ENCODE measurements at regions not wholly inside any gene's neighbourhood (a gene's known extent, or its start where the extent isn't known, plus 50 kb on each side); places are given as distances from the start of the nearest gene placed in this dataset.

GRCh38 chr1:204797401-204797800 lies 73.3 kb upstream of the NFASC start:
- Histone ChIP-seq H3K4me1 (no peaks in the 10 kb centered on the region), H3K27ac (no peak overlapping the region), H3K4me3 (no peak overlapping the region), H3K27me3 (peaks cover 0 to 5% (median 2%) of the 10 kb centered on the region in 3 donors), H3K9me3 (no peaks in the 10 kb centered on the region), H3K36me3 (no peaks in the 10 kb centered on the region)
- 80 to 83% methylated on average over 2 of the region's 2 CpGs for WGBS, 2 donors
- no peak for TF ChIP-seq CTCF (IDR thresholded peaks at IDR 0.05)
- TF ChIP-seq POLR2A (IDR thresholded peaks at IDR 0.05), result no peak
- TF ChIP-seq POLR2AphosphoS5 (IDR thresholded peaks at IDR 0.05), result no peak
- no peak for TF ChIP-seq EP300 (IDR thresholded peaks at IDR 0.05)
- intact Hi-C loops (cut with DNase I), result no loop called here
- no peak for DNase-seq

- no peak for TF ChIP-seq EP300 (IDR thresholded peaks at IDR 0.05)
- TF ChIP-seq POLR2A (IDR thresholded peaks at IDR 0.05), result no peak
- TF ChIP-seq POLR2AphosphoS5 (IDR thresholded peaks at IDR 0.05), result no peak
- no peak for TF ChIP-seq CTCF (IDR thresholded peaks at IDR 0.05)
- Histone ChIP-seq H3K9me3 (no peaks in the 10 kb centered on the region), H3K4me3 (no peak overlapping the region), H3K27ac (no peak overlapping the region), H3K4me1 (no peaks in the 10 kb centered on the region), H3K27me3 (no peaks in the 10 kb centered on the region), H3K36me3 (no peaks in the 10 kb centered on the region)
- DNase-seq, result no peak
- 59 to 72% methylated on average over 2 of the region's 2 CpGs for WGBS, 2 donors
- intact Hi-C loops (cut with DNase I), result no loop called here
Observed at GRCh38 chr1:204799630-204800029, 71.0 kb upstream of the NFASC start.

- Histone ChIP-seq H3K27ac (no peak overlapping the region), H3K4me1 (no peaks in the 10 kb centered on the region), H3K27me3 (no peaks in the 10 kb centered on the region), H3K9me3 (no peaks in the 10 kb centered on the region), H3K4me3 (no peak overlapping the region), H3K36me3 (no peaks in the 10 kb centered on the region)
- TF ChIP-seq EP300 (IDR thresholded peaks at IDR 0.05) (no peak), POLR2AphosphoS5 (IDR thresholded peaks at IDR 0.05) (no peak), CTCF (IDR thresholded peaks at IDR 0.05) (no peak), POLR2A (IDR thresholded peaks at IDR 0.05) (no peak)
- WGBS, 2 donors, result 65 to 75% methylated on average over 1 of the region's 1 CpG
- intact Hi-C loops (cut with DNase I), result no loop called here
- no peak for DNase-seq
Observed at GRCh38 chr1:204801211-204801610, 69.5 kb upstream of the NFASC start.

GRCh38 chr1:204802401-204803175 lies 68.1 kb upstream of the NFASC start:
- Histone ChIP-seq H3K9me3 (no peaks in the 10 kb centered on the region), H3K36me3 (no peaks in the 10 kb centered on the region), H3K4me1 (peaks cover 0 to 8% (median 0%) of the 10 kb centered on the region in 4 donors), H3K27me3 (no peaks in the 10 kb centered on the region), H3K4me3 (no peak overlapping the region), H3K27ac (no peak overlapping the region)
- no peak for TF ChIP-seq POLR2AphosphoS5 (IDR thresholded peaks at IDR 0.05)
- no peak for TF ChIP-seq POLR2A (IDR thresholded peaks at IDR 0.05)
- TF ChIP-seq CTCF (IDR thresholded peaks at IDR 0.05), result no peak
- TF ChIP-seq EP300 (IDR thresholded peaks at IDR 0.05), result no peak
- no peak for DNase-seq
- intact Hi-C loops (cut with DNase I), result no loop called here
- 53 to 62% methylated on average over 9 of the region's 9 CpGs for WGBS, 2 donors

- Histone ChIP-seq H3K4me3 (no peak overlapping the region), H3K4me1 (peaks cover 0 to 17% (median 3%) of the 10 kb centered on the region in 4 donors), H3K27ac (no peak overlapping the region), H3K9me3 (no peaks in the 10 kb centered on the region), H3K27me3 (no peaks in the 10 kb centered on the region), H3K36me3 (no peaks in the 10 kb centered on the region)
- no peak for DNase-seq
- intact Hi-C loops (cut with DNase I), result no loop called here
- TF ChIP-seq POLR2AphosphoS5 (IDR thresholded peaks at IDR 0.05) (no peak), CTCF (IDR thresholded peaks at IDR 0.05) (no peak), POLR2A (IDR thresholded peaks at IDR 0.05) (no peak), EP300 (IDR thresholded peaks at IDR 0.05) (no peak)
- WGBS, 2 donors, result 88% methylated on average over 3 of the region's 3 CpGs
Observed at GRCh38 chr1:204803607-204804006, 67.1 kb upstream of the NFASC start.
